CMK (cell line): ENCODE measurements at regions not wholly inside any gene's neighbourhood (a gene's known extent, or its start where the extent isn't known, plus 50 kb on each side); places are given as distances from the start of the nearest gene placed in this dataset.
"Not testable (repeated sequence)": the region's sequence is repeated elsewhere in the genome, so short reads cannot be mapped to it uniquely, and the experiment has no call there.

Experiments
- DNase-seq: peaks from one replicate; pipeline ENCODE4 v3.0.0-alpha.2; 2010; ENCODE audit warnings: low read depth

DNA sequence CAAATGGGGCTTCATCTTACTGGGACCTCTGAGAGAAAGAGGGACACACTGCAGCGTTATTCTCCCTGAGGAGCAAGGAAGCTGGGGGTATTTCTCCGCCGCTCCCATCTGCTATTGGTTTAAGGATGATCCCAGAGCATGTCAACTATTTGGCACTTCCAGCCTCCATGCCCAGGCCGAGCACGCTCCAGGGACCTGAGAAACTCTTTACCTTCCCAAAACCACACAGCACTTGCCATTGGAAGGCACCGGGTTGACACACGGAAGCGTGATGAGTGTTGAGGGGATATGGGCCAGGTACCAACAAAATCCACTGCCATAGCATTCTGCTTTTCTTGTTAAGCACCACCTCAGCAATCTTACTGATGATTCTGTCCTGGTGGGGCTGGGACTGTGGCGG, 92.4 kb upstream of the SLC24A3 start:
- no peak for DNase-seq

DNA sequence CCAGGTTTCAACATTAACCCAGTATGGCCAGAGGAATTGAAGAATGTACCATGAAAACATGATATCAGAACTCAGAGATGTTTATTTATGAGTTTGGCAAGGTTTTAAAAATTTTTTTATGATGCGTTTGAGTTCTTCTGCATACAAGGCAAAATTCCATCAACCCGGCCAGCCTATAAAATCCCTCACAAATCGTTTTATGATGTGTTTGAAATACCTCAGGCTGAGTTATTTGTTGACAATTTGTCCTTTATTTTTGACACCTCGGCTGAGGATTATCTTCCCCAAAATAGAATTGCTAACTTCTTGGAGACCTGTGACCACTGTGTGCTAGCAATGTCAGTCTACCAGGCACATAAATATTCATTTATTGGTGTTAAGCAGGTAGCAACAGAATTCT, 91.9 kb upstream of the SLC24A3 start:
- DNase-seq = no peak

- DNase-seq = no peak
Observed at GRCh38 chr20:19121463-19121862, 91.0 kb upstream of the SLC24A3 start.

DNA sequence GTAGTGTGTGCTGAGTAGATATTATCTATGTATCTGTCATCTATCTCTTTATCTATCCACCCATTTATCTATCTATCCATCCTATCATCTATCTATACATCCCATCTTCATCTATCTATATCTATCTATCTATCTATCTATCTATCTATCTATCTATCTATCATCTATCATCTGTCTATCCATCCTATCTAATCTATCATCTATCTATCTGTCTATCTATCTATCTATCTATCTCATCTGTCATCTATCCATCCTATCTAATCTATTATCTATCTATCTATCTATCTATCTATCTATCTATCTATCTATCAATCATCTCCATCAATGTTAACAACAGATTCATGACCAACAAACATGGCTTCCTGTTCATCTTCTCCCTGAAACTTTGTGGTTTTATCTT, 90.5 kb upstream of the SLC24A3 start:
- no peak for DNase-seq

DNA sequence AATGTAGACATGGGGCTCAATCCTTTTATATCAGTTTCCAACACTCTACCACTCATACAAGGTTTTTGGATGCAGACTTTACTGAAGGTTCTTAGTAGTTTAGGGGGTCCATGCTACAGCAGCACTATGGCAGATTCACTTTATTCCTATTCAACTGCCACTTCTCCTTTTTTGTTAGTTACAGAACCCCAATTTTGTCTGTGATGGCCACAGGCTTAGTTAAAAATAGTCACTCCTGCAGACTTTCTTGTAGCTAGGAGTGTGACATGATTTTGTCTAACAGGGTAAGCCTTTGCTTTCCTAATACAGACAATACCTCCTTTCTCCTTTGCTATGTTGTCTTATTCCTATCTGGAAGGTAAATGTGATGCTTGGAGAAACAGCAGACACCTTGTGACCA, 90.0 kb upstream of the SLC24A3 start:
- DNase-seq = no peak

- no peak for DNase-seq
Observed at GRCh38 chr20:19125508-19125907, 86.9 kb upstream of the SLC24A3 start.

- DNase-seq = no peak
Observed at GRCh38 chr20:19129306-19129705, 83.1 kb upstream of the SLC24A3 start.

- DNase-seq = no peak
Observed at GRCh38 chr20:19129976-19130612, 82.3 kb upstream of the SLC24A3 start.

- no peak for DNase-seq
Observed at GRCh38 chr20:19130613-19130984, 81.8 kb upstream of the SLC24A3 start.

- DNase-seq = no peak
Observed at GRCh38 chr20:19137641-19138040, 74.8 kb upstream of the SLC24A3 start.

- no peak for DNase-seq
Observed at GRCh38 chr20:19138758-19139157, 73.7 kb upstream of the SLC24A3 start.

GRCh38 chr20:19139584-19139983, 72.9 kb upstream of the SLC24A3 start:
- not testable (repeated sequence) for DNase-seq

GRCh38 chr20:19141998-19142397, 70.4 kb upstream of the SLC24A3 start:
- DNase-seq = no peak

DNA sequence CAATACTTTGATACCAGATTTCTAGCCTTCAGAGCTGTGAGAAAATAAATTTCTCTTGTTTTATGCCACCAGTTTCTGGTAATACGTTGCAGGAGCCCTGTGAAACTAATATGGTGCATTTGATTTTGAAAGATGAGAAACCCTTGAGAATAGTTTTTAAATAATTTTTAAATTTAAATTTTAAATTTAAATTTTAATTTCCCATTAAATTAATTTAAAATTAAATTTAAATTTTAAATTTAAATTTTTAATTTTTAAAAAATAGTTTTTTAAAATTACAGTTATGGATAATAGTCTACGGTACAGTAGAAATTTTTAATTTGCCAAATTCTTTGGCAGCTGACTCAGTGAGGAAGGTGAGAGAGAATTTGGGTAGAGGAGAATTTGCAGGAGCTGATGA, 68.6 kb upstream of the SLC24A3 start:
- no peak for DNase-seq

- DNase-seq = no peak
Observed at GRCh38 chr20:19161336-19161735, 51.1 kb upstream of the SLC24A3 start.
